Stimulated activated CD8-positive, alpha-beta memory T cell treated with anti-CD3 and anti-CD28 coated beads, Interleukin-15, amount 100 ng/mL, for 4 hours (primary cell): ENCODE measurements at regions not wholly inside any gene's neighbourhood (a gene's known extent, or its start where the extent isn't known, plus 50 kb on each side); places are given as distances from the start of the nearest gene placed in this dataset.

Experiments used
- DNase-seq, 2 donors: peaks; one replicate each; pipeline ENCODE4 v3.0.0-alpha.2; 2020; ENCODE audit warnings: low read depth in 2 of 2

DNA sequence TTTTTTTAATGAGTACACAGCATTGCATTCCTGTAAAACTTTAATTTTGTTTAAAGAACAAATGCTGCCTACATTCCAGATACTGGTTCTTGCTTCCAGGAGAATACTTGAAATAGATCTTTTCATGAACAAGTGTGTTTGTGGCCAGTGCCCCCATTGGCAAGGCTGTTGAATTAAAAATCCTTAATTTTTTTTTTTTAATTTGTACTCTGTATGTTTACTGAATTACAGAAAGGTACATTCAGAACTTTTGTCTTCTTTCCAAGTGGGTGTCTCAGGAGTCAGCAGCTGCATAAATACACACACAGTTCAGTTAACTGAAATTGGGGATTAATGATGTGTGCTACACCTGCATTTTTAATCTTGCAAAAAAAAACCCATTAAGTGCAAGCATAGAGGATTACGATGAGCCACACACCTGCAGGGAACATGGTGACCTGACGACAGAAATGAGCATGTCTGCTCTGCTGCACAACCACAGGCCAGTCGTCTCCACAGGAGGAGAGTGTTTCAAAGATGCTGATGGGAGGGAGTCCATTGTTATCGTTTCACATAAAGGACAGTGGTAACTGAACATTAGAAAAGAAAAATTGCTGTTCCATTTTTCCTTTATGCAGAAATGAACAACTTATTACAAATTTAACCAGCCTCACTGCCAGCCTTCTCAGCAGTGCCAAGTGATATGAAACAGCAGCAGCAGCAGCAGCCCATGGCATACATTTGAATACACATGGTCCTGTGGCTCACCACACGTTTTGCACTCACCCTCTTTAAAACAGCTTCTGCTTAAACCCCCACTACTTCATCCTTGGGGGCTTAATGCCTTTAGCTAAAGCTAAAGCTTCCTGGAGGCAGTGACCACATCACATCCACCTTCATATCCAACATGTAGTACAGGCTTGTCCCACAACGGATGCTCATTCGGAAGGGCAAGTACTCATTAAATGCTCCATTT, 72.3 kb upstream of the RFC3 start:
- DNase-seq: no peak

DNA sequence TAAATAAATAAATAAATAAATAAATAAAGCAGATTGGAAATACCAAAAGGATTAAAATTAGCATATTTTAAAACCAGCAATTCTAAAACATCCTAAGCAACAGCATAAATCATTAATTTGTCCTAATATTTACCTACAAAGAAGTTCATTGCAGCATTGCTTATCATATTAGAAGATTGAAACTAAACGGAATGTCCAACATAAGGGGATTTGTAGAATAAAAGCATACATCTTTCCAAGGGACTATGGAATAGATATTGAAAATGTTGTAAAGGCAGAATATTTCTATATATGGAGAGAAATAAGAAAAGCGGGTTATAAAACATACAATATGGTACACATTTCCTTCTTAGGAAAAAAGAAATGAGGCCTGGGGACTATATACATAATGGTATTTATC, 71.1 kb upstream of the RFC3 start:
- no peak for DNase-seq

DNA sequence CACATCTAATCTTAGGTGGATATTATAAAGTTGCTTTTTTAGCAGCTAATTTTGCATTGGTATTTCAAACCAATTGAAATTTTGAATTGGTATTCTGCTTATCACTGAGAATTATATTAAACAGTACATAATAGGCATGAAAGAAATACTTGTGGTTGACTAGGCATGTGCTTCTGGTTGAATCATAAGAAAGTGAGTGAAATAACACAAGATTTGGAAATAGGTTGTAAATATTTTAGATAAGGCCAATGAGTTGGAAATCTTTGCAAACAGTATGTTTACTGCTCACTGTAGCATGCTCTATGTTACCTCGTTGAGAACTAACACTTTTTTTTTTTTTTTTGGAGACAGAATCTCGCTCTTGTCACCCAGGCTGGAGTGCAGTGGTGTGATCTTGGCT, 66.8 kb upstream of the RFC3 start:
- no peak for DNase-seq

DNA sequence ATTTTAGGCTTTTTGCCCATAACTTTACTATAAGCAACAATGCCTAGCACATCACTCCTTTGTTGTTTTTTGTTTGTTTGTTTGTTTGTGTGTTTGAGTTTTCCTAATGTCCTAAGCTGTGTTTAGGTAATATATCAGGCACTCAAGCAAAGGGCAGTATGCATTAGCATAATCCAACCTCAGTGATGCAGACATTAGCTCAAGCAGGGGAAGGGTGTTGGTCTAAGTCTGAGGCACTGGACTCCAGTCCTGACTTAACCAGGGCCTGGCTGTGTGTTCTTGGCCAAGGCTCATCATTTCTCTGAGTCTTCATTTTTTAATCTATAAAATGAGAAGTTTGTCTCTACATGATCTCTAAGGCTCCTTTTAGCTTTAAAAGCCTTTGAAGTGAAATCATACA, 65.9 kb upstream of the RFC3 start:
- DNase-seq: no peak

DNA sequence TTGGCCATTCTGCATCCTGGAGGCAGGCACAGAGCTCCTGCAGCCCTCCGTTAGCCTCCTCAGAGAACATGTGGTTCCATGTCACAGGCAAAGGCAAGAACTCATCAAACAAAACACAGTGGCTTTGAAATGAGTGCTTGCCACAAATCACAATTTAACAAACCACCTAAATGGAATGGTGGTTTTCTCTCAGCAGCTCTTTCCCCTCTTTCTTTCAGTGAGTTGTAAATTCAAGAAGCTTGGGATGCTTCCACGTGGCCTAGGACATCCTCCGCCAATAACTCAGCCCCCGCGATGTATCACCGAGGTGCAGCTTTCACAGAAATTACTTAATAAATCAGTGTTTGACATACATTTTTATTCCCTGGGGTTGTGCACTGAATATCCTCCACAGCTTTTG, 65.4 kb upstream of the RFC3 start:
- no peak for DNase-seq

DNA sequence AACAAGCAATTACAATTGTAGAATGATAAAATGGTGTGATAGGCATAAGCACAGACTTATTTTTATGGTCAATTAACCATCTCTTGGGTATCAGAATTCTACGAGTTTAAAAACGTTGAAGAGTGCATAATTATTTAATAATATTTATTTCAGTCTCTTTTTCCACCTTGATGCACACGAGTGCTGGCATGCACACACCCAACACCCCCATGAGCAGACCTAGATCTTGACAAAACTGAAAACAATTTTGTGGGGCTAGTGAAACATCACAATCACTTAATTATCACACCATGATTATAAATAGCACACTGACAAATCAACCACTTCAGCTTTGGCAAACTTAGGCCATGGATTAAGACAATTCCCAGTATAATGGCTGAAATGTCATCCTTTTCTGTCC, 61.0 kb upstream of the RFC3 start:
- DNase-seq: no peak

DNA sequence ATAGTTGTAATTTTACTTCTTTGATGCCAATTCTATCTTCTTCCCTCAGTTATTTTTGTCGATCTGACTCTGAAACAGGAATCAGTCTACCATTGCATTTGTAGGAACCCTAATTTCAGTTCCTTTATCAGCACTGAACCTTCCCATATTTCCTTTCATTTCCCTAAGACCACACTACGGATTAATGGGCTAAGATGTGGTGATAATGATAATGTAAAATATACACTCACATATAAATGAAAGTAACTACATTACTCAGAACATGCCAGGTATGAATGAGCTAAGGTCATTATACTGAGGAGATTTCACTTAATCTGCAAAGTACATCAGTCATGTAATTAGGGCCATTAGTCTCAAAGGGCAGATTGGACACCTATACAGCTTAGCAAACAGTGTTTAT, 60.2 kb upstream of the RFC3 start:
- no peak for DNase-seq

DNA sequence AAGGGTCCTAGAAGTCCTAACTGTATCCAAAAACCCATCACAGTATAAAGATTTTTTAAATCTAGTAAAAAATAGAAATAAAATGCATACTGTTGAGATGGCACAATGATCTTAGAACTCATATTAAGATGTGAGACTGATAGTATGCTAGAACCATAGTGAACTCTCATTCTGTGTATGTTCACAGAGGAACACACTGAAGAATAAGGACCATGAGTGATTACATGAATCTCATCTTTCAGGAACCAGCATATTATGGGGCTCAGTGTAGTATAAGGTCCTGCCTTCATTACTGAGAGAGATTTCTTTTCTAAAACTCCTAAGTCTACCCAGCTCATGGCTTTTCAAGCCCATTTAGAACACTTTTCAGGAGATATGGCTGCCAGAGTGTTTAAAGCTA, 59.8 kb upstream of the RFC3 start:
- no peak for DNase-seq

DNA sequence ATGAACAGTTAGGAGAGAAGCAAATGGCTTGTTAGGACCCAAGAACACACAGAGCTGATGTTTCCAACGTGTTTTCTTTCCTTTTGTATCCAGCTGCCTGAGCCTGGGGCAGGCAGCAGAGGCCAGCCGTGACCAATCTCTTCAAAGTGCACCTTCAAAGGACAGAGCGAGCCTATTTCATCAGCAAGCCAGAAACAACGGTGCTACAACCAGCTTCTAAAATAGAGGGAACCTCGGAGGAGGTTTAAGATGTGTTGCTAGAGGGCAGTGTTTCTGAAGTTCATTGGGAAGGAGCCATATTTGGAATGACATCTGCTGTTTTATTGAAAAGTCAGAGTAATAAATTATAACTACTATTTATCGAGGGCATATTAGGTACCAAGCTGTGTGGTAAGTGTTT, 56.2 kb upstream of the RFC3 start:
- DNase-seq: no peak

DNA sequence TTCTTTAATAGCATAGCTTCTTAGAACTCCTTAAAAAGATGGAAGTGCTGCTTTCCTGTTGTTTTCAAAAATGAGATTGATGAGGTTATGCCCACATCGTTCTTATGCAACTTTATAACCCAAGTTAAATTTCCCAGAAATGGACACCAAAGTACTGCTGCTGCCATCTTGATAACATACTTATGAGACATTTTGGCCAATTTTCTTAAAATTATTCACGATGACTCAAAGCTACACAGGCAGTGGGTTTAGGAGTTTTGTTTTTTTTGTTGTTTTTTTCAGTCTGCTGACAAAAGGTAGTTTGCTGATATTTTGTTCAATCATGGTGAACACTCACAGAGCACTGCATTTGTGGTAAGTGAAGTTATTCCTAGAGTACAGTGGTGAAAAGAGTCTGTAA, 54.9 kb upstream of the RFC3 start:
- no peak for DNase-seq

DNA sequence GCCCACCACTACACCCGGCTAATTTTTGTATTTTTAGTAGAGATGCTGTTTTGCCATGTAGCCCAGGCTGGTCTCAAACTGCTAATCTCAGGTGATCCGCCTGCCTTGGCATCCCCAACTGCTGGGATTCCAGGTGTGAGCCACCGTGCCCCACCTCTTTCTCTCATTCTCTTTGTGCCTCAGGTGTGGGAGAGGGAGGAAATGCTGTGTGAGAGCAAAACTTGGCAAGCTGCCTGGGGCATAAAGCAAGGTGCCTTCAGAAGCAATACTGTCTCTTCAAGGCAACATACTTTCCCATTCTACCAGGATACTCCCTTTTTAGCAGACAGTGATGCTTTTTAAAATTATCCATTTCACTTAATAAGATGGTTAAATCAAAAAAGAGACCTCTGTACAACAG, 53.2 kb upstream of the RFC3 start:
- DNase-seq: no peak

DNA sequence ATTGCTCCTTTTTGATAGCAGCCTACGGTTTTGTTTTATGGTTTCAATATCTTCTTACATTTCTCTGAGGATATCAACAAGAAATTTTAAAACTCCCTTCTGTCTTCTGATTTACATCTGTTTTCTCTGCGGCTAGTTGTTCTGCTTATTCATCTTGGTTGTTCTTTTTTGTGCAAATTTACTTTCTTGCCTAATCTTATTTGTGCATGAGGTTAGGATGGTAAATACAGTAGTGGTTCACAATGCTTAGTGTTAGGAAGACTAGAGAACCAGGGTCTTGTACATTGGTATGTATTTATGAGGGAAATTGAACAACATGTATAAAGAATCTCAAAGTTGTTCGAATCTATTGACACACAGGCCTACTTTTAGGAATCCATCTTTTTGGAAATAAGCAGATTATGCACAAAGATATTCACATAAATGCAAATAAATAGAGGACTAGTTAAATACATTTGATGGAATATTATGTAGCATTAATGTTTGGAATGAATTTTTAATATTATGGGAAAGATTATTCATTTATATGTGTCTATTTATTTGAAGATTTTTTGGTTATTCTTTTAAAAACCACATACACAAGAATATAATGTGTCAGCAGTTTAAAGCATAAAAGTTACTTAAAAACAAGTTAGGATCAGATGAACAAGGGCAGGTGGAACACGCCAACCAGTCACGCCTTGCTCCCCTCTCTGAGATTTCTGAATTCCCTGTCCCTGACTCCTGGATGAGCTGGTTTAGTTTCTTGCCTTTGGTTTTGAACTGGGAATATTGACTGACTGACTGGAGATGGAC, 51.4 kb upstream of the RFC3 start:
- no peak for DNase-seq

DNA sequence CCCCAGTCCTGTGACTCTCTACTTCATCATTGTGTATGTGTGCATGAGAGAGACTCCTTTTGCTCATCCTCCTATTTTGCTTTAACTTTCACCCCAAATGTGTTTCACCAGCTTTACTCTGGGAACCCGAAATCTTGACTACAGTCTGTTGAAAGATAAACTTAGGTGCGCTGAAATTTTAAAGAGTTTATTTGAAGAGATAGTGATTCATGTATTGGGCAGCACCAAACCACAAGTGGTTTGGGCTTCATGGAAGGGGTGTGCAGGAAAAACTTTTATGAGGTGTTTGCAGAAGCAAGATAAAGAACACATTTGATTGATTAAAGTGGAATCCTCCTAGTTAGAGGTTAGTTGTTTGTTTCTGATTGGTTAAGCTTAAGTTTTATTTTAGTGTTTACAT, 50.8 kb upstream of the RFC3 start:
- no peak for DNase-seq
